ENCODE measurements at regions not wholly inside any gene's neighbourhood (a gene's known extent, or its start where the extent isn't known, plus 50 kb on each side); places are given as distances from the start of the nearest gene placed in this dataset.

DNA sequence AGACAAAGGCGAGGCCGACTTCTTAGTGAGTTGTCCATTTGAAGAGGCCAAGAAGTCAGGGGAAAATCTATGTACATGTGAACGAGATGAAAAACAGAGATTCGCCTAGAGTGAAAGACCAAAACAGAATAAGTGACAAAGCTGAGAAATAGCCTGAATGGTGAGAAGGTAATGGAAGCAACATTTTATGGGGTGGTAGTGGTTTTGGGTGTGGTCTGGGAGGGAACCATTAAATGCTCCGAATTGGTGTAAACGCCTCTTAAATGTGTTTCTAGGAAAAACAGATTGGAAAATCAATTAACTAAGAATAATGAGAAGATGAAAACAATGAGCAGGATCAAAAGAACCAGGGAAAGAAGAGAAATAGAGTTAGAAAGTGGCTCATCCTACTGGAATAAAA lies 83.8 kb upstream of the MANSC4 start:
- RAD21 ChIA-PET (ENCODE audit: unreplicated experiment) = no interaction called here
- no peak overlapping the region for H2AFZ ChIP-seq (ENCODE audit: control insufficient read depth, low read depth, low read length)
- H3K9me3 ChIP-seq (replicated peaks; ENCODE audit: control insufficient read depth, insufficient read depth, low read length) = no peaks in the 10 kb centered on the region; the same call in 2 of the 3 replicates
- no peak overlapping the region for H3K9ac ChIP-seq (ENCODE audit: control insufficient read depth, insufficient read depth, low read length)
- WGBS (ENCODE audit: insufficient coverage, insufficient replicate concordance, low lambda C conversion rate, missing lambda C conversion rate) = 87% methylated on average over 6 of the region's 6 CpGs
- no peaks in the 10 kb centered on the region for H3K36me3 ChIP-seq (ENCODE audit: control insufficient read depth in 2 of 2, insufficient read depth in 2 of 2, low read length in 1 of 2)
- no peak overlapping the region for H3K27ac ChIP-seq (ENCODE audit: control insufficient read depth, insufficient read depth)
- DNase-seq (ENCODE audit: low read depth, low spot score) (no peak), FAIRE-seq (no peak), ATAC-seq (no peak)
- no peaks in the 10 kb centered on the region for H4K20me1 ChIP-seq (ENCODE audit: control insufficient read depth, insufficient read depth)
- in situ Hi-C loops (cut with MboI) = no loop called here
- H3K4me1 ChIP-seq (ENCODE audit: control insufficient read depth, insufficient read depth, low read length) = peaks cover 8% of the 10 kb centered on the region
- H3K4me2 ChIP-seq (ENCODE audit: control insufficient read depth, insufficient read depth) = no peak overlapping the region
- CTCF ChIA-PET = interaction anchor here (1.1 kb wide), 1 partner anchor 15 kb away, joined by 3 read pairs; no protein-coding TSS in a partner anchor
- SMC1A ChIA-PET (ENCODE audit: uncharacterized antibody, unreplicated experiment) = no interaction called here
- H3K27me3 ChIP-seq (replicated peaks in 1 of 2; ENCODE audit: control insufficient read depth in 2 of 2, insufficient read depth in 2 of 2, low read length in 1 of 2) = no peaks in the 10 kb centered on the region
- H3K4me3 ChIP-seq = no peak overlapping the region
- BruUV-seq (replicated peaks) = no TSS peak
- POLR2A ChIA-PET = interaction anchor here (0.5 kb wide), 1 partner anchor 30 kb away, joined by 3 read pairs; no protein-coding TSS in a partner anchor
- no peaks in the 10 kb centered on the region for H3K79me2 ChIP-seq (ENCODE audit: control insufficient read depth, insufficient read depth, low read length)
- intact Hi-C loops (cut with micrococcal nuclease; ENCODE audit: unreplicated experiment) = no loop called here
- TF ChIP-seq ZNF217 (IDR thresholded peaks at IDR 0.05) = no peak
- TF ChIP-seq SUPT20H (IDR thresholded peaks at IDR 0.05; ENCODE audit: borderline replicate concordance, control insufficient read depth, low read depth, low read length) = no peak
- TF ChIP-seq, protein P1, sequence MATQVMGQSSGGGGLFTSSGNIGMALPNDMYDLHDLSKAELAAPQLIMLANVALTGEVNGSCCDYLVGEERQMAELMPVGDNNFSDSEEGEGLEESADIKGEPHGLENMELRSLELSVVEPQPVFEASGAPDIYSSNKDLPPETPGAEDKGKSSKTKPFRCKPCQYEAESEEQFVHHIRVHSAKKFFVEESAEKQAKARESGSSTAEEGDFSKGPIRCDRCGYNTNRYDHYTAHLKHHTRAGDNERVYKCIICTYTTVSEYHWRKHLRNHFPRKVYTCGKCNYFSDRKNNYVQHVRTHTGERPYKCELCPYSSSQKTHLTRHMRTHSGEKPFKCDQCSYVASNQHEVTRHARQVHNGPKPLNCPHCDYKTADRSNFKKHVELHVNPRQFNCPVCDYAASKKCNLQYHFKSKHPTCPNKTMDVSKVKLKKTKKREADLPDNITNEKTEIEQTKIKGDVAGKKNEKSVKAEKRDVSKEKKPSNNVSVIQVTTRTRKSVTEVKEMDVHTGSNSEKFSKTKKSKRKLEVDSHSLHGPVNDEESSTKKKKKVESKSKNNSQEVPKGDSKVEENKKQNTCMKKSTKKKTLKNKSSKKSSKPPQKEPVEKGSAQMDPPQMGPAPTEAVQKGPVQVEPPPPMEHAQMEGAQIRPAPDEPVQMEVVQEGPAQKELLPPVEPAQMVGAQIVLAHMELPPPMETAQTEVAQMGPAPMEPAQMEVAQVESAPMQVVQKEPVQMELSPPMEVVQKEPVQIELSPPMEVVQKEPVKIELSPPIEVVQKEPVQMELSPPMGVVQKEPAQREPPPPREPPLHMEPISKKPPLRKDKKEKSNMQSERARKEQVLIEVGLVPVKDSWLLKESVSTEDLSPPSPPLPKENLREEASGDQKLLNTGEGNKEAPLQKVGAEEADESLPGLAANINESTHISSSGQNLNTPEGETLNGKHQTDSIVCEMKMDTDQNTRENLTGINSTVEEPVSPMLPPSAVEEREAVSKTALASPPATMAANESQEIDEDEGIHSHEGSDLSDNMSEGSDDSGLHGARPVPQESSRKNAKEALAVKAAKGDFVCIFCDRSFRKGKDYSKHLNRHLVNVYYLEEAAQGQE (IDR thresholded peaks at IDR 0.05; ENCODE audit: low read depth, low read length) = no peak
- TF ChIP-seq, protein P2, sequence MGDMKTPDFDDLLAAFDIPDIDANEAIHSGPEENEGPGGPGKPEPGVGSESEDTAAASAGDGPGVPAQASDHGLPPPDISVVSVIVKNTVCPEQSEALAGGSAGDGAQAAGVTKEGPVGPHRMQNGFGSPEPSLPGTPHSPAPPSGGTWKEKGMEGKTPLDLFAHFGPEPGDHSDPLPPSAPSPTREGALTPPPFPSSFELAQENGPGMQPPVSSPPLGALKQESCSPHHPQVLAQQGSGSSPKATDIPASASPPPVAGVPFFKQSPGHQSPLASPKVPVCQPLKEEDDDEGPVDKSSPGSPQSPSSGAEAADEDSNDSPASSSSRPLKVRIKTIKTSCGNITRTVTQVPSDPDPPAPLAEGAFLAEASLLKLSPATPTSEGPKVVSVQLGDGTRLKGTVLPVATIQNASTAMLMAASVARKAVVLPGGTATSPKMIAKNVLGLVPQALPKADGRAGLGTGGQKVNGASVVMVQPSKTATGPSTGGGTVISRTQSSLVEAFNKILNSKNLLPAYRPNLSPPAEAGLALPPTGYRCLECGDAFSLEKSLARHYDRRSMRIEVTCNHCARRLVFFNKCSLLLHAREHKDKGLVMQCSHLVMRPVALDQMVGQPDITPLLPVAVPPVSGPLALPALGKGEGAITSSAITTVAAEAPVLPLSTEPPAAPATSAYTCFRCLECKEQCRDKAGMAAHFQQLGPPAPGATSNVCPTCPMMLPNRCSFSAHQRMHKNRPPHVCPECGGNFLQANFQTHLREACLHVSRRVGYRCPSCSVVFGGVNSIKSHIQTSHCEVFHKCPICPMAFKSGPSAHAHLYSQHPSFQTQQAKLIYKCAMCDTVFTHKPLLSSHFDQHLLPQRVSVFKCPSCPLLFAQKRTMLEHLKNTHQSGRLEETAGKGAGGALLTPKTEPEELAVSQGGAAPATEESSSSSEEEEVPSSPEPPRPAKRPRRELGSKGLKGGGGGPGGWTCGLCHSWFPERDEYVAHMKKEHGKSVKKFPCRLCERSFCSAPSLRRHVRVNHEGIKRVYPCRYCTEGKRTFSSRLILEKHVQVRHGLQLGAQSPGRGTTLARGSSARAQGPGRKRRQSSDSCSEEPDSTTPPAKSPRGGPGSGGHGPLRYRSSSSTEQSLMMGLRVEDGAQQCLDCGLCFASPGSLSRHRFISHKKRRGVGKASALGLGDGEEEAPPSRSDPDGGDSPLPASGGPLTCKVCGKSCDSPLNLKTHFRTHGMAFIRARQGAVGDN (IDR thresholded peaks at IDR 0.05) = no peak
- TF ChIP-seq, protein P3, sequence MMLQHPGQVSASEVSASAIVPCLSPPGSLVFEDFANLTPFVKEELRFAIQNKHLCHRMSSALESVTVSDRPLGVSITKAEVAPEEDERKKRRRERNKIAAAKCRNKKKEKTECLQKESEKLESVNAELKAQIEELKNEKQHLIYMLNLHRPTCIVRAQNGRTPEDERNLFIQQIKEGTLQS (IDR thresholded peaks at IDR 0.05; ENCODE audit: borderline replicate concordance, extremely low read depth, low read depth, low read length) = no peak
- no peak for TF ChIP-seq MYC (IDR thresholded peaks at IDR 0.05; ENCODE audit: insufficient read depth, insufficient read length, insufficient replicate concordance, low read length, severe bottlenecking)
- TF ChIP-seq, protein P4, sequence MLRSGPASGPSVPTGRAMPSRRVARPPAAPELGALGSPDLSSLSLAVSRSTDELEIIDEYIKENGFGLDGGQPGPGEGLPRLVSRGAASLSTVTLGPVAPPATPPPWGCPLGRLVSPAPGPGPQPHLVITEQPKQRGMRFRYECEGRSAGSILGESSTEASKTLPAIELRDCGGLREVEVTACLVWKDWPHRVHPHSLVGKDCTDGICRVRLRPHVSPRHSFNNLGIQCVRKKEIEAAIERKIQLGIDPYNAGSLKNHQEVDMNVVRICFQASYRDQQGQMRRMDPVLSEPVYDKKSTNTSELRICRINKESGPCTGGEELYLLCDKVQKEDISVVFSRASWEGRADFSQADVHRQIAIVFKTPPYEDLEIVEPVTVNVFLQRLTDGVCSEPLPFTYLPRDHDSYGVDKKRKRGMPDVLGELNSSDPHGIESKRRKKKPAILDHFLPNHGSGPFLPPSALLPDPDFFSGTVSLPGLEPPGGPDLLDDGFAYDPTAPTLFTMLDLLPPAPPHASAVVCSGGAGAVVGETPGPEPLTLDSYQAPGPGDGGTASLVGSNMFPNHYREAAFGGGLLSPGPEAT (IDR thresholded peaks at IDR 0.05; ENCODE audit: low read depth) = no peak
- no peak for TF ChIP-seq CHD4 (IDR thresholded peaks at IDR 0.05)
- no peak for TF ChIP-seq SMAD1 (IDR thresholded peaks at IDR 0.05; ENCODE audit: low read depth, partially characterized antibody)
- TF ChIP-seq CBX3 (IDR thresholded peaks at IDR 0.05; ENCODE audit: borderline replicate concordance, low read depth) = no peak
- TF ChIP-seq CREB1 (IDR thresholded peaks at IDR 0.05; ENCODE audit: low read depth) = no peak
- no peak for TF ChIP-seq JUND (IDR thresholded peaks at IDR 0.05; ENCODE audit: low read depth, low read length)
- TF ChIP-seq SMARCA5 (IDR thresholded peaks at IDR 0.05) = no peak

All from GM12878 (cell line).